ENCODE measurements at regions not wholly inside any gene's neighbourhood (a gene's known extent, or its start where the extent isn't known, plus 50 kb on each side); places are given as distances from the start of the nearest gene placed in this dataset.

DNA sequence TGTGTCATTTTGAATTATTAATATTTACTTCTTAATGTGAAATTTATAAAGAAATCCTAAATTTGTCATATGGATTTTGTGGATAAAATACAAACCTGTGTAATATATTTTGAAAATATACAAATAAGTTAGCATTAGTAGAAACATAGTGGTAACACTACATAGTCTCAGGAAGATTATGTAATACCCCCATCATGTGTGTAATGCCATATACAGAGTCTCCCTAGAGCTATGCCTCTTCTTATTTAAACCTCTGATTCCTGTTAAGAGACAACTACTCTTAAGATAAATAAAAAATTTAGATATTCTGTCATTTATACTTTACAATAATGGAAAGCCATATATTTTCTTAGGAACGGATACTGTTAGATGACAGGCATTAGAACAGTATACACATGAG lies 2012.0 kb upstream of the LRRTM1 start:
- TF ChIP-seq, protein P1, sequence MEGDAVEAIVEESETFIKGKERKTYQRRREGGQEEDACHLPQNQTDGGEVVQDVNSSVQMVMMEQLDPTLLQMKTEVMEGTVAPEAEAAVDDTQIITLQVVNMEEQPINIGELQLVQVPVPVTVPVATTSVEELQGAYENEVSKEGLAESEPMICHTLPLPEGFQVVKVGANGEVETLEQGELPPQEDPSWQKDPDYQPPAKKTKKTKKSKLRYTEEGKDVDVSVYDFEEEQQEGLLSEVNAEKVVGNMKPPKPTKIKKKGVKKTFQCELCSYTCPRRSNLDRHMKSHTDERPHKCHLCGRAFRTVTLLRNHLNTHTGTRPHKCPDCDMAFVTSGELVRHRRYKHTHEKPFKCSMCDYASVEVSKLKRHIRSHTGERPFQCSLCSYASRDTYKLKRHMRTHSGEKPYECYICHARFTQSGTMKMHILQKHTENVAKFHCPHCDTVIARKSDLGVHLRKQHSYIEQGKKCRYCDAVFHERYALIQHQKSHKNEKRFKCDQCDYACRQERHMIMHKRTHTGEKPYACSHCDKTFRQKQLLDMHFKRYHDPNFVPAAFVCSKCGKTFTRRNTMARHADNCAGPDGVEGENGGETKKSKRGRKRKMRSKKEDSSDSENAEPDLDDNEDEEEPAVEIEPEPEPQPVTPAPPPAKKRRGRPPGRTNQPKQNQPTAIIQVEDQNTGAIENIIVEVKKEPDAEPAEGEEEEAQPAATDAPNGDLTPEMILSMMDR (conservative IDR thresholded peaks at IDR 0.05; ENCODE audit: low read depth, low read length): no peak
- TF ChIP-seq EZH2 (IDR thresholded peaks at IDR 0.05; ENCODE audit: borderline replicate concordance, low read depth, low read length, poor library complexity, severe bottlenecking): no peak

All from A673 (cell line).